ENCODE measurements at regions not wholly inside any gene's neighbourhood (a gene's known extent, or its start where the extent isn't known, plus 50 kb on each side); places are given as distances from the start of the nearest gene placed in this dataset.

- no peaks in the 10 kb centered on the region for H3K9me3 ChIP-seq
- TF ChIP-seq, protein P1, sequence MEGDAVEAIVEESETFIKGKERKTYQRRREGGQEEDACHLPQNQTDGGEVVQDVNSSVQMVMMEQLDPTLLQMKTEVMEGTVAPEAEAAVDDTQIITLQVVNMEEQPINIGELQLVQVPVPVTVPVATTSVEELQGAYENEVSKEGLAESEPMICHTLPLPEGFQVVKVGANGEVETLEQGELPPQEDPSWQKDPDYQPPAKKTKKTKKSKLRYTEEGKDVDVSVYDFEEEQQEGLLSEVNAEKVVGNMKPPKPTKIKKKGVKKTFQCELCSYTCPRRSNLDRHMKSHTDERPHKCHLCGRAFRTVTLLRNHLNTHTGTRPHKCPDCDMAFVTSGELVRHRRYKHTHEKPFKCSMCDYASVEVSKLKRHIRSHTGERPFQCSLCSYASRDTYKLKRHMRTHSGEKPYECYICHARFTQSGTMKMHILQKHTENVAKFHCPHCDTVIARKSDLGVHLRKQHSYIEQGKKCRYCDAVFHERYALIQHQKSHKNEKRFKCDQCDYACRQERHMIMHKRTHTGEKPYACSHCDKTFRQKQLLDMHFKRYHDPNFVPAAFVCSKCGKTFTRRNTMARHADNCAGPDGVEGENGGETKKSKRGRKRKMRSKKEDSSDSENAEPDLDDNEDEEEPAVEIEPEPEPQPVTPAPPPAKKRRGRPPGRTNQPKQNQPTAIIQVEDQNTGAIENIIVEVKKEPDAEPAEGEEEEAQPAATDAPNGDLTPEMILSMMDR (IDR thresholded peaks at IDR 0.05): no peak
- no peaks in the 10 kb centered on the region for H3K36me3 ChIP-seq
- H3K4me1 ChIP-seq: peaks cover 0 to 47% (median 5%) of the 10 kb centered on the region in 4 donors
- WGBS, 2 donors: 64 to 68% methylated on average over 9 of the region's 9 CpGs
- H3K4me3 ChIP-seq: no peak overlapping the region
- peaks cover 0 to 41% of the 10 kb centered on the region in 2 donors for H3K27me3 ChIP-seq
- peak overlapping the region in 2 of 4 donors; percentile 14 to 29 for H3K27ac ChIP-seq
- no peak for DNase-seq (ENCODE audit: low spot score in 2 of 2)
Observed at GRCh38 chr15:96411056-96412031, 80.8 kb downstream of the NR2F2 start.

GRCh38 chr15:96412045-96412905 is 81.8 kb downstream of the NR2F2 start:
- no peak for TF ChIP-seq POLR2A (IDR thresholded peaks at IDR 0.05)
- TF ChIP-seq, protein P1 (IDR thresholded peaks at IDR 0.05): no peak
- no peak for TF ChIP-seq EP300 (IDR thresholded peaks at IDR 0.05)
- Histone ChIP-seq H3K9me3 (no peaks in the 10 kb centered on the region), H3K27ac (peak overlapping the region in 2 of 4 donors; percentile 14 to 46), H3K27me3 (peaks cover 0 to 43% of the 10 kb centered on the region in 2 donors), H3K36me3 (no peaks in the 10 kb centered on the region), H3K4me1 (peaks cover 0 to 56% (median 7%) of the 10 kb centered on the region in 4 donors), H3K4me3 (no peak overlapping the region)
- DNase-seq (ENCODE audit: low spot score in 2 of 2): no peak
- 44 to 46% methylated on average over 6 of the region's 6 CpGs for WGBS, 2 donors

GRCh38 chr15:96412906-96413231 is 82.4 kb downstream of the NR2F2 start:
- no peak for DNase-seq (ENCODE audit: low spot score in 2 of 2)
- H3K4me1 ChIP-seq: peaks cover 0 to 60% (median 7%) of the 10 kb centered on the region in 4 donors
- WGBS, 2 donors: 52 to 53% methylated on average over 1 of the region's 1 CpG
- H3K27ac ChIP-seq: peak overlapping the region in 2 of 4 donors; percentile 29 to 46
- H3K36me3 ChIP-seq: no peaks in the 10 kb centered on the region
- TF ChIP-seq POLR2A (IDR thresholded peaks at IDR 0.05): no peak
- peaks cover 0 to 43% of the 10 kb centered on the region in 2 donors for H3K27me3 ChIP-seq
- H3K4me3 ChIP-seq: no peak overlapping the region
- no peaks in the 10 kb centered on the region for H3K9me3 ChIP-seq

- peaks cover 0 to 35% of the 10 kb centered on the region in 2 donors for H3K27me3 ChIP-seq
Observed at GRCh38 chr15:96413657-96414056, 83.2 kb downstream of the NR2F2 start.

GRCh38 chr15:96414875-96415274 is 84.4 kb downstream of the NR2F2 start:
- H3K4me1 ChIP-seq: peaks cover 0 to 45% (median 2%) of the 10 kb centered on the region in 4 donors
- TF ChIP-seq POLR2A (IDR thresholded peaks at IDR 0.05) (no peak), EP300 (IDR thresholded peaks at IDR 0.05) (no peak)
- TF ChIP-seq, protein P1 (IDR thresholded peaks at IDR 0.05): no peak
- WGBS, 2 donors: 49 to 74% methylated on average over 8 of the region's 8 CpGs

More at GRCh38 chr15:96413657-96414056, 83.2 kb downstream of the NR2F2 start:
- 68 to 78% methylated on average over 9 of the region's 9 CpGs for WGBS, 2 donors
- Histone ChIP-seq H3K4me3 (no peak overlapping the region), H3K27ac (peak overlapping the region in 3 of 4 donors; percentile 7 to 29 (median 21)), H3K4me1 (peaks cover 0 to 53% (median 7%) of the 10 kb centered on the region in 4 donors), H3K9me3 (no peaks in the 10 kb centered on the region), H3K36me3 (no peaks in the 10 kb centered on the region)
- no peak for DNase-seq (ENCODE audit: low spot score in 2 of 2)
- no peak for TF ChIP-seq EP300 (IDR thresholded peaks at IDR 0.05)
- TF ChIP-seq POLR2A (IDR thresholded peaks at IDR 0.05): no peak
- TF ChIP-seq, protein P1 (IDR thresholded peaks at IDR 0.05): no peak

More at GRCh38 chr15:96414875-96415274, 84.4 kb downstream of the NR2F2 start:
- no peak overlapping the region for H3K4me3 ChIP-seq
- no peaks in the 10 kb centered on the region for H3K9me3 ChIP-seq
- no peaks in the 10 kb centered on the region for H3K36me3 ChIP-seq
- no peak for DNase-seq (ENCODE audit: low spot score in 2 of 2)
- H3K27ac ChIP-seq: peak overlapping the region in 1 of 4 donors; percentile 81
- peaks cover 0 to 26% of the 10 kb centered on the region in 2 donors for H3K27me3 ChIP-seq

Measured in tibial nerve (tissue), 4 donors.